DND-41 (cell line): ENCODE measurements at regions not wholly inside any gene's neighbourhood (a gene's known extent, or its start where the extent isn't known, plus 50 kb on each side); places are given as distances from the start of the nearest gene placed in this dataset.

Source experiments
- ATAC-seq: fragments of 200-7000 bp; cut with Tn5 transposase; 3 replicates; pipeline ENCODE4 v1.9.1; 2021; ENCODE audit warnings: low read depth; ENCODE audit not compliant: insufficient read depth
- DNase-seq: peaks from one replicate; pipeline ENCODE4 v3.0.0-alpha.2; 2020
- H2AFZ ChIP-seq: 2 replicates; pipeline ENCODE4 v1.6.0; 2012; ENCODE audit warnings: low read depth, low read length
- H3K27ac ChIP-seq: 2 replicates; pipeline ENCODE4 v1.5.1; 2012; ENCODE audit warnings: low read length, inconsistent platforms
- H3K27me3 ChIP-seq: fragments of 200-600 bp; sonication (generic); 2 replicates; pipeline ENCODE4 v1.6.0; 2012; ENCODE audit warnings: low read length, mild to moderate bottlenecking, inconsistent platforms; ENCODE audit not compliant: insufficient read depth, poor library complexity
- H3K36me3 ChIP-seq: 2 replicates; pipeline ENCODE4 v1.5.1; 2012; ENCODE audit warnings: low read length, inconsistent platforms; ENCODE audit not compliant: insufficient read depth
- H3K4me1 ChIP-seq: 2 replicates; pipeline ENCODE4 v1.5.1; 2012; ENCODE audit warnings: mild to moderate bottlenecking, low read length; ENCODE audit not compliant: insufficient read depth
- H3K4me2 ChIP-seq: 2 replicates; pipeline ENCODE4 v1.6.0; 2012; ENCODE audit warnings: mild to moderate bottlenecking, moderate library complexity, low read length, inconsistent platforms; ENCODE audit not compliant: insufficient read depth
- H3K4me3 ChIP-seq, 2 experiments: fragments of 200-600 bp in 1 of 2; shearing (Covaris generic) in 1 of 2; 2 replicates each; pipeline ENCODE4 v1.5.1; 2012 to 2016; ENCODE audit warnings: inconsistent platforms in 2 of 2, low read length in 2 of 2, mild to moderate bottlenecking in 2 of 2, low read depth in 1 of 2, moderate library complexity in 1 of 2
- H3K79me2 ChIP-seq: 2 replicates; pipeline ENCODE4 v1.6.0; 2012; ENCODE audit warnings: low read length, inconsistent platforms; ENCODE audit not compliant: insufficient read depth
- H3K9ac ChIP-seq: 2 replicates; pipeline ENCODE4 v1.6.0; 2012; ENCODE audit warnings: low read depth, mild to moderate bottlenecking, inconsistent platforms, low read length, moderate library complexity
- H3K9me3 ChIP-seq: 2 replicates; pipeline ENCODE4 v1.5.1; 2012; ENCODE audit warnings: low read length, moderate library complexity, mild to moderate bottlenecking, inconsistent platforms; ENCODE audit not compliant: insufficient read depth, severe bottlenecking
- H4K20me1 ChIP-seq: 2 replicates; pipeline ENCODE4 v1.6.0; 2012; ENCODE audit warnings: low read length; ENCODE audit not compliant: insufficient read depth
- CTCF ChIP-seq: IDR thresholded peaks from 2 replicates; pipeline ENCODE4 v1.5.1; 2012; ENCODE audit warnings: borderline replicate concordance, low read length, moderate library complexity, mild to moderate bottlenecking; ENCODE audit not compliant: poor library complexity, severe bottlenecking; ENCODE audit errors: extremely low read depth
- EZH2 ChIP-seq: IDR thresholded peaks from 3 replicates; pipeline ENCODE4 v1.6.1; 2012; ENCODE audit warnings: borderline replicate concordance, low read depth, mild to moderate bottlenecking, moderate library complexity, low read length, inconsistent platforms; ENCODE audit not compliant: severe bottlenecking

- Histone ChIP-seq H3K4me2 (no peak overlapping the region), H3K9me3 (no peaks in the 10 kb centered on the region)
- no peak for ATAC-seq
Measured at GRCh38 chr11:13062115-13062514, 53.0 kb downstream of the RASSF10 start.

GRCh38 chr11:13064593-13064992 is 55.5 kb downstream of the RASSF10 start:
- no peak overlapping the region for H3K9ac ChIP-seq
- no peak for ATAC-seq
- H3K4me3 ChIP-seq = no peak overlapping the region
- TF ChIP-seq EZH2 (no peak), CTCF (no peak)
- no peaks in the 10 kb centered on the region for H3K4me1 ChIP-seq
- no peaks in the 10 kb centered on the region for H3K36me3 ChIP-seq
- no peak for DNase-seq
- peaks cover 8% of the 10 kb centered on the region for H3K27me3 ChIP-seq
- no peaks in the 10 kb centered on the region for H3K9me3 ChIP-seq
- no peak overlapping the region for H3K27ac ChIP-seq
- H3K79me2 ChIP-seq = no peaks in the 10 kb centered on the region
- no peak overlapping the region for H2AFZ ChIP-seq
- H4K20me1 ChIP-seq = no peaks in the 10 kb centered on the region
- no peak overlapping the region for H3K4me2 ChIP-seq

More at GRCh38 chr11:13062115-13062514, 53.0 kb downstream of the RASSF10 start:
- TF ChIP-seq CTCF (no peak), EZH2 (no peak)
- no peaks in the 10 kb centered on the region for H3K79me2 ChIP-seq
- H4K20me1 ChIP-seq = no peaks in the 10 kb centered on the region
- H3K27ac ChIP-seq = no peak overlapping the region
- H3K27me3 ChIP-seq = peaks cover 5% of the 10 kb centered on the region
- H2AFZ ChIP-seq = no peak overlapping the region
- no peak overlapping the region for H3K4me3 ChIP-seq
- DNase-seq = no peak
- no peaks in the 10 kb centered on the region for H3K4me1 ChIP-seq
- no peak overlapping the region for H3K9ac ChIP-seq
- no peaks in the 10 kb centered on the region for H3K36me3 ChIP-seq

- Histone ChIP-seq H3K4me1 (no peaks in the 10 kb centered on the region), H3K9ac (no peak overlapping the region), H2AFZ (no peak overlapping the region), H3K4me2 (no peak overlapping the region), H4K20me1 (no peaks in the 10 kb centered on the region), H3K27me3 (peaks cover 8% of the 10 kb centered on the region), H3K4me3 (no peak overlapping the region), H3K27ac (no peak overlapping the region), H3K9me3 (no peaks in the 10 kb centered on the region), H3K36me3 (no peaks in the 10 kb centered on the region), H3K79me2 (no peaks in the 10 kb centered on the region)
- TF ChIP-seq EZH2 (no peak), CTCF (no peak)
- no peak for DNase-seq
- no peak for ATAC-seq
Measured at GRCh38 chr11:13065200-13065787, 56.2 kb downstream of the RASSF10 start.

- peaks cover 8% of the 10 kb centered on the region for H3K27me3 ChIP-seq
- no peak overlapping the region for H3K4me3 ChIP-seq
- no peaks in the 10 kb centered on the region for H3K36me3 ChIP-seq
- no peaks in the 10 kb centered on the region for H4K20me1 ChIP-seq
- no peak overlapping the region for H3K27ac ChIP-seq
- no peak overlapping the region for H3K4me2 ChIP-seq
- H3K79me2 ChIP-seq = no peaks in the 10 kb centered on the region
- H3K9ac ChIP-seq = no peak overlapping the region
- TF ChIP-seq EZH2 (no peak), CTCF (no peak)
- ATAC-seq (no peak), DNase-seq (no peak)
- no peak overlapping the region for H2AFZ ChIP-seq
- no peaks in the 10 kb centered on the region for H3K4me1 ChIP-seq
- no peaks in the 10 kb centered on the region for H3K9me3 ChIP-seq
Measured at GRCh38 chr11:13068211-13068610, 59.1 kb downstream of the RASSF10 start.
